Mononuclear cell (primary cell): ENCODE measurements at regions not wholly inside any gene's neighbourhood (a gene's known extent, or its start where the extent isn't known, plus 50 kb on each side); places are given as distances from the start of the nearest gene placed in this dataset.

Source experiments
- H3K27me3 ChIP-seq: 2 replicates; pipeline ENCODE4 v1.6.0; 2011; ENCODE audit warnings: low read length, control low read depth; ENCODE audit not compliant: insufficient read depth
- H3K4me1 ChIP-seq: 2 replicates; pipeline ENCODE4 v1.5.1; 2011; ENCODE audit warnings: mild to moderate bottlenecking, low read length, control low read depth; ENCODE audit not compliant: insufficient read depth
- H3K4me3 ChIP-seq: 2 replicates; pipeline ENCODE4 v1.5.1; 2011; ENCODE audit warnings: mild to moderate bottlenecking, low read length, moderate library complexity
- H3K9me3 ChIP-seq: 2 replicates; pipeline ENCODE4 v1.5.1; 2011; ENCODE audit warnings: low read depth, mild to moderate bottlenecking, control low read depth, low read length

- Histone ChIP-seq H3K4me1 (no peaks in the 10 kb centered on the region), H3K4me3 (no peak overlapping the region), H3K27me3 (no peaks in the 10 kb centered on the region), H3K9me3 (no peaks in the 10 kb centered on the region)
Observed at GRCh38 chr22:27382947-27383346, 418.6 kb downstream of the MN1 start.

- no peaks in the 10 kb centered on the region for H3K27me3 ChIP-seq
Observed at GRCh38 chr22:27383896-27384295, 417.7 kb downstream of the MN1 start.

GRCh38 chr22:27385261-27385998, 416.1 kb downstream of the MN1 start:
- Histone ChIP-seq H3K9me3 (no peaks in the 10 kb centered on the region), H3K4me1 (no peaks in the 10 kb centered on the region), H3K27me3 (no peaks in the 10 kb centered on the region), H3K4me3 (no peak overlapping the region)

More at GRCh38 chr22:27383896-27384295, 417.7 kb downstream of the MN1 start:
- Histone ChIP-seq H3K9me3 (no peaks in the 10 kb centered on the region), H3K4me3 (no peak overlapping the region), H3K4me1 (no peaks in the 10 kb centered on the region)

- Histone ChIP-seq H3K9me3 (no peaks in the 10 kb centered on the region), H3K27me3 (no peaks in the 10 kb centered on the region), H3K4me1 (no peaks in the 10 kb centered on the region), H3K4me3 (no peak overlapping the region)
Observed at GRCh38 chr22:27386186-27386585, 415.4 kb downstream of the MN1 start.

GRCh38 chr22:27387561-27387960, 414.0 kb downstream of the MN1 start:
- H3K27me3 ChIP-seq = no peaks in the 10 kb centered on the region
- H3K4me1 ChIP-seq = no peaks in the 10 kb centered on the region
- no peak overlapping the region for H3K4me3 ChIP-seq
- no peaks in the 10 kb centered on the region for H3K9me3 ChIP-seq

- H3K4me3 ChIP-seq = no peak overlapping the region
- no peaks in the 10 kb centered on the region for H3K9me3 ChIP-seq
- no peaks in the 10 kb centered on the region for H3K4me1 ChIP-seq
- no peaks in the 10 kb centered on the region for H3K27me3 ChIP-seq
Observed at GRCh38 chr22:27388090-27388600, 413.4 kb downstream of the MN1 start.

GRCh38 chr22:27389727-27390075, 411.9 kb downstream of the MN1 start:
- Histone ChIP-seq H3K27me3 (no peaks in the 10 kb centered on the region), H3K9me3 (no peaks in the 10 kb centered on the region), H3K4me3 (no peak overlapping the region), H3K4me1 (no peaks in the 10 kb centered on the region)

GRCh38 chr22:27391092-27391770, 410.3 kb downstream of the MN1 start:
- no peaks in the 10 kb centered on the region for H3K9me3 ChIP-seq
- H3K27me3 ChIP-seq = no peaks in the 10 kb centered on the region
- no peaks in the 10 kb centered on the region for H3K4me1 ChIP-seq
- H3K4me3 ChIP-seq = no peak overlapping the region

GRCh38 chr22:27393371-27393770, 408.2 kb downstream of the MN1 start:
- Histone ChIP-seq H3K4me3 (no peak overlapping the region), H3K4me1 (no peaks in the 10 kb centered on the region), H3K27me3 (no peaks in the 10 kb centered on the region), H3K9me3 (no peaks in the 10 kb centered on the region)

GRCh38 chr22:27394806-27395404, 406.7 kb downstream of the MN1 start:
- Histone ChIP-seq H3K4me3 (no peak overlapping the region), H3K27me3 (no peaks in the 10 kb centered on the region), H3K9me3 (no peaks in the 10 kb centered on the region), H3K4me1 (no peaks in the 10 kb centered on the region)

GRCh38 chr22:27397036-27397953, 404.3 kb downstream of the MN1 start:
- Histone ChIP-seq H3K27me3 (no peaks in the 10 kb centered on the region), H3K4me3 (no peak overlapping the region), H3K9me3 (no peaks in the 10 kb centered on the region), H3K4me1 (no peaks in the 10 kb centered on the region)

GRCh38 chr22:27397954-27398342, 403.6 kb downstream of the MN1 start:
- Histone ChIP-seq H3K4me3 (no peak overlapping the region), H3K27me3 (no peaks in the 10 kb centered on the region), H3K4me1 (no peaks in the 10 kb centered on the region), H3K9me3 (no peaks in the 10 kb centered on the region)

GRCh38 chr22:27399161-27399560, 402.4 kb downstream of the MN1 start:
- Histone ChIP-seq H3K27me3 (no peaks in the 10 kb centered on the region), H3K4me1 (no peaks in the 10 kb centered on the region), H3K9me3 (no peaks in the 10 kb centered on the region), H3K4me3 (no peak overlapping the region)

GRCh38 chr22:27400811-27401210, 400.7 kb downstream of the MN1 start:
- Histone ChIP-seq H3K4me3 (no peak overlapping the region), H3K27me3 (no peaks in the 10 kb centered on the region), H3K4me1 (no peaks in the 10 kb centered on the region), H3K9me3 (no peaks in the 10 kb centered on the region)

- Histone ChIP-seq H3K4me3 (no peak overlapping the region), H3K9me3 (no peaks in the 10 kb centered on the region), H3K4me1 (no peaks in the 10 kb centered on the region), H3K27me3 (no peaks in the 10 kb centered on the region)
Observed at GRCh38 chr22:27401321-27401720, 400.2 kb downstream of the MN1 start.
